SH-SY5Y (cell line): ENCODE measurements at regions not wholly inside any gene's neighbourhood (a gene's known extent, or its start where the extent isn't known, plus 50 kb on each side); places are given as distances from the start of the nearest gene placed in this dataset.

Experiments used
- GATA2 ChIP-seq: IDR thresholded peaks from 2 replicates; pipeline ENCODE4 v1.6.1; 2011; ENCODE audit warnings: mild to moderate bottlenecking, low read depth, low read length
- GATA3 ChIP-seq: IDR thresholded peaks from 2 replicates; pipeline ENCODE4 v1.6.1; 2011; ENCODE audit warnings: low read depth, mild to moderate bottlenecking, low read length, moderate library complexity

GRCh38 chr18:42536442-42536841 is 579.0 kb downstream of the RIT2 start:
- no peak for TF ChIP-seq GATA2
- no peak for TF ChIP-seq GATA3
